Neural cell (in vitro differentiated cells): ENCODE measurements at regions not wholly inside any gene's neighbourhood (a gene's known extent, or its start where the extent isn't known, plus 50 kb on each side); places are given as distances from the start of the nearest gene placed in this dataset.

ENCODE experiments used
- CTCF ChIP-seq: fragments of 450-650 bp; IDR thresholded peaks from 2 replicates; pipeline ENCODE4 v1.5.1; 2014; ENCODE audit warnings: antibody characterized with exemption, mild to moderate bottlenecking, moderate library complexity; ENCODE audit not compliant: poor library complexity, severe bottlenecking
- RAD21 ChIP-seq: fragments of 450-650 bp; conservative IDR thresholded peaks from 2 replicates; pipeline ENCODE4 v1.6.1; 2014; ENCODE audit warnings: antibody characterized with exemption, mild to moderate bottlenecking, moderate library complexity

DNA sequence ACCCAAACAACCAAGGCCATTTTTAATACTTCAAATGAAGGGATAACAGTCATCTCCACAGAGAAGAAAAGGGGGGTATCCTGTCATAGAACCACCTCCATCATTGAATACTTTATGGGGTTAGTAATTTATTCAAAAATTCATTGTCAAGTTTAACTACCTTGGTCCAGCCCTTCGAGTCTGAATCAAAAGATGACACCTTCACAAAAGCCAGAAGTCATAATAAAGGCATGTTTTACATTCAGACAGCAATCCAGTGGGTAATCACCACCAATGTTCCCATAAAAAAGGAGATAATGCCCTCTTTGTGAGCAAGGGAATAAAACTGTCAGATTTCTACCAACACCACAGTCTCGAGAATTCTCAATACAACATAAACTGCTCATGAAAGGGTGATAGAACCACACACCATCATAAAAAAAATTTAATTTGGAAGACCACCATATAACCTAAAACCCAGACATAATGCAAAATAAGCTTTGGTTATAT lies 145.6 kb upstream of the ZBTB20 start:
- TF ChIP-seq CTCF (no peak), RAD21 (no peak)
